ENCODE measurements at regions not wholly inside any gene's neighbourhood (a gene's known extent, or its start where the extent isn't known, plus 50 kb on each side); places are given as distances from the start of the nearest gene placed in this dataset.

DNA sequence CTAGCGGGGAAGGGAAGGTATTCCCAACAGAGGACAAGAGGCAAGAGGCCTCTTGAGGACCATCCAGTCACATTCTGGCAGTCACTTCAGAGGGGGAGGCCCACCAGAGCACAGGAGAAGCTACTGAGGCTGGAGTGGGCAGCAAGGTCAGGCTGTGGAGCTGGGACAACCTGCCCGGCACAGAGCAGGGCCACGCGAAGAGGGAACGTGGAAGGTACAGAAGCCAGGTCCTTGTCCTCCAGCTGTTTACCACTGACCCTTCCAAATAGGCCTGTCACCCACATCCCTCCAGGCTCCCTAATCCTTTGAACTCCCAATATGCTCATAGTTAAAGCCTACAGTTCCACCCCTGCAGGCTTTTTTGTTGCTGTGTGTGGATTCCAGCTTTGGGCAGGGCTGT lies 76.9 kb downstream of the IGLL1 start:
- Histone ChIP-seq H3K4me3 (no peak overlapping the region), H3K9ac (ENCODE audit: insufficient read depth in 1 of 2, low read length in 2 of 2) (no peak overlapping the region), H3K36me3 (ENCODE audit: control insufficient read depth in 4 of 4, insufficient read depth in 4 of 4, low read length in 4 of 4) (no peaks in the 10 kb centered on the region), H3K9me3 (ENCODE audit: control insufficient read depth in 4 of 4, insufficient read depth in 3 of 4, low read length in 3 of 4) (no peaks in the 10 kb centered on the region), H3K4me1 (ENCODE audit: control insufficient read depth in 5 of 5, insufficient read depth in 5 of 5, low read length in 5 of 5) (peaks cover 0 to 24% (median 5%) of the 10 kb centered on the region in 5 donors), H3K27me3 (ENCODE audit: control insufficient read depth in 3 of 3, insufficient read depth in 3 of 3, low read length in 2 of 3) (no peaks in the 10 kb centered on the region), H3K27ac (ENCODE audit: low read depth in 1 of 2, low read length in 1 of 2) (no peak overlapping the region)
- WGBS, 2 donors, result 96 to 98% methylated on average over 5 of the region's 5 CpGs
- ATAC-seq (ENCODE audit: insufficient read depth, low FRiP score), result no peak
- DNase-seq, result no peak
- TF ChIP-seq, protein P1, sequence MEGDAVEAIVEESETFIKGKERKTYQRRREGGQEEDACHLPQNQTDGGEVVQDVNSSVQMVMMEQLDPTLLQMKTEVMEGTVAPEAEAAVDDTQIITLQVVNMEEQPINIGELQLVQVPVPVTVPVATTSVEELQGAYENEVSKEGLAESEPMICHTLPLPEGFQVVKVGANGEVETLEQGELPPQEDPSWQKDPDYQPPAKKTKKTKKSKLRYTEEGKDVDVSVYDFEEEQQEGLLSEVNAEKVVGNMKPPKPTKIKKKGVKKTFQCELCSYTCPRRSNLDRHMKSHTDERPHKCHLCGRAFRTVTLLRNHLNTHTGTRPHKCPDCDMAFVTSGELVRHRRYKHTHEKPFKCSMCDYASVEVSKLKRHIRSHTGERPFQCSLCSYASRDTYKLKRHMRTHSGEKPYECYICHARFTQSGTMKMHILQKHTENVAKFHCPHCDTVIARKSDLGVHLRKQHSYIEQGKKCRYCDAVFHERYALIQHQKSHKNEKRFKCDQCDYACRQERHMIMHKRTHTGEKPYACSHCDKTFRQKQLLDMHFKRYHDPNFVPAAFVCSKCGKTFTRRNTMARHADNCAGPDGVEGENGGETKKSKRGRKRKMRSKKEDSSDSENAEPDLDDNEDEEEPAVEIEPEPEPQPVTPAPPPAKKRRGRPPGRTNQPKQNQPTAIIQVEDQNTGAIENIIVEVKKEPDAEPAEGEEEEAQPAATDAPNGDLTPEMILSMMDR (IDR thresholded peaks at IDR 0.05; ENCODE audit: control extremely low read depth, extremely low read depth), result no peak

- Histone ChIP-seq H3K27ac (ENCODE audit: low read depth in 1 of 2, low read length in 1 of 2) (no peak overlapping the region), H3K4me1 (ENCODE audit: control insufficient read depth in 5 of 5, insufficient read depth in 5 of 5, low read length in 5 of 5) (peaks cover 0 to 24% (median 5%) of the 10 kb centered on the region in 5 donors), H3K4me3 (no peak overlapping the region), H3K9me3 (ENCODE audit: control insufficient read depth in 4 of 4, insufficient read depth in 3 of 4, low read length in 3 of 4) (no peaks in the 10 kb centered on the region), H3K36me3 (ENCODE audit: control insufficient read depth in 4 of 4, insufficient read depth in 4 of 4, low read length in 4 of 4) (no peaks in the 10 kb centered on the region), H3K27me3 (ENCODE audit: control insufficient read depth in 3 of 3, insufficient read depth in 3 of 3, low read length in 2 of 3) (no peaks in the 10 kb centered on the region), H3K9ac (ENCODE audit: insufficient read depth in 1 of 2, low read length in 2 of 2) (no peak overlapping the region)
- TF ChIP-seq, protein P1 (IDR thresholded peaks at IDR 0.05; ENCODE audit: control extremely low read depth, extremely low read depth), result no peak
- DNase-seq (no peak), ATAC-seq (ENCODE audit: insufficient read depth, low FRiP score) (no peak)
- WGBS, 2 donors, result 81 to 89% methylated on average over 9 to 12 of the region's 12 CpGs
These were observed 78.4 kb downstream of the IGLL1 start for GRCh38 chr22:23501708-23502107.

GRCh38 chr22:23501261-23501619 lies 78.8 kb downstream of the IGLL1 start:
- 84 to 87% methylated on average over 5 of the region's 5 CpGs for WGBS, 2 donors
- DNase-seq, result no peak
- no peaks in the 10 kb centered on the region for H3K36me3 ChIP-seq (ENCODE audit: control insufficient read depth in 4 of 4, insufficient read depth in 4 of 4, low read length in 4 of 4)

More at GRCh38 chr22:23501261-23501619, 78.8 kb downstream of the IGLL1 start:
- ATAC-seq (ENCODE audit: insufficient read depth, low FRiP score), result no peak
- Histone ChIP-seq H3K4me1 (ENCODE audit: control insufficient read depth in 5 of 5, insufficient read depth in 5 of 5, low read length in 5 of 5) (peaks cover 0 to 24% (median 5%) of the 10 kb centered on the region in 5 donors), H3K9ac (ENCODE audit: insufficient read depth in 1 of 2, low read length in 2 of 2) (no peak overlapping the region), H3K27ac (ENCODE audit: low read depth in 1 of 2, low read length in 1 of 2) (no peak overlapping the region), H3K4me3 (no peak overlapping the region), H3K27me3 (ENCODE audit: control insufficient read depth in 3 of 3, insufficient read depth in 3 of 3, low read length in 2 of 3) (no peaks in the 10 kb centered on the region), H3K9me3 (ENCODE audit: control insufficient read depth in 4 of 4, insufficient read depth in 3 of 4, low read length in 3 of 4) (no peaks in the 10 kb centered on the region)
- TF ChIP-seq, protein P1 (IDR thresholded peaks at IDR 0.05; ENCODE audit: control extremely low read depth, extremely low read depth), result no peak

Data from lung (tissue), 11 donors.